Skeletal muscle tissue (tissue), 3 donors: ENCODE measurements at regions not wholly inside any gene's neighbourhood (a gene's known extent, or its start where the extent isn't known, plus 50 kb on each side); places are given as distances from the start of the nearest gene placed in this dataset.
"Not testable (repeated sequence)": the region's sequence is repeated elsewhere in the genome, so short reads cannot be mapped to it uniquely, and the experiment has no call there.

Experiments
- H3K27ac ChIP-seq: one replicate; pipeline ENCODE4 v1.7.0; 2013; ENCODE audit warnings: mild to moderate bottlenecking, low read depth, low read length, inconsistent platforms
- H3K27me3 ChIP-seq, 3 donors: one replicate each; pipeline ENCODE4 v1.7.0; 2013; ENCODE audit warnings: low read length in 3 of 3; ENCODE audit not compliant: control insufficient read depth in 3 of 3, insufficient read depth in 3 of 3
- H3K36me3 ChIP-seq, 3 donors: one replicate each; pipeline ENCODE4 v1.7.0; 2013; ENCODE audit warnings: low read length in 3 of 3; ENCODE audit not compliant: control insufficient read depth in 3 of 3, insufficient read depth in 3 of 3
- H3K4me1 ChIP-seq, 3 donors: one replicate each; pipeline ENCODE4 v1.7.0; 2013; ENCODE audit warnings: low read length in 3 of 3, mild to moderate bottlenecking in 3 of 3; ENCODE audit not compliant: control insufficient read depth in 3 of 3, insufficient read depth in 3 of 3
- H3K4me3 ChIP-seq, 3 donors: one replicate each; pipeline ENCODE4 v1.7.0; 2013; ENCODE audit warnings: low read length in 3 of 3
- H3K9ac ChIP-seq, 3 donors: one replicate each; pipeline ENCODE4 v1.7.0; 2013; ENCODE audit warnings: low read length in 3 of 3, mild to moderate bottlenecking in 3 of 3, moderate library complexity in 2 of 3, low read depth in 1 of 3
- H3K9me3 ChIP-seq, 3 donors: one replicate each; pipeline ENCODE4 v1.7.0; 2013; ENCODE audit warnings: low read length in 3 of 3; ENCODE audit not compliant: control insufficient read depth in 3 of 3
- donor health status: Osteomylitis.

GRCh38 chr9:106149956-106150355 is 455.6 kb downstream of the TMEM38B start:
- no peaks in the 10 kb centered on the region for H3K4me1 ChIP-seq

DNA sequence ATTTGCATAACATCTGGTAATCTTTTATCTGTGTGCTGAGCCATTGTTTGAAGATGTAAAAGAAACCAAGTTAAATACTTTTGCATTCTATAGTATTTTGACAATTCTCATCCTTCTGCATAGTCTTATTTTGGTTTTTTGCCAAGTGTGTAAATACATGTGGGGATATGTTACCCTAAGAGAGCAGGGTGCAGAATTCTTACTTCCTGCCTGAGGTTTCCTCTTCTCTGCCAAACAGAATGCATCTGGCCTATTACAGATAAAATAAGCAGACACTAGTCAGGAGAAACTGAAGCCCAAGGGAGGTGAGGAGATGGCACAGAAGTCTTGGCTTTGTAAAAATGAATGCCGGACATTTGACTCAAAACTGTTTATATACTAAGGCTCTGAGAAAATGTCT is 462.1 kb downstream of the TMEM38B start:
- Histone ChIP-seq H3K36me3 (no peaks in the 10 kb centered on the region), H3K4me1 (no peaks in the 10 kb centered on the region), H3K4me3 (no peak overlapping the region), H3K9ac (no peak overlapping the region), H3K9me3 (no peaks in the 10 kb centered on the region), H3K27ac (no peak overlapping the region), H3K27me3 (no peaks in the 10 kb centered on the region)

More at GRCh38 chr9:106149956-106150355, 455.6 kb downstream of the TMEM38B start:
- H3K36me3 ChIP-seq: no peaks in the 10 kb centered on the region
- H3K4me3 ChIP-seq: no peak overlapping the region
- no peak overlapping the region for H3K27ac ChIP-seq
- no peaks in the 10 kb centered on the region for H3K27me3 ChIP-seq
- no peak overlapping the region for H3K9ac ChIP-seq
- no peaks in the 10 kb centered on the region for H3K9me3 ChIP-seq

DNA sequence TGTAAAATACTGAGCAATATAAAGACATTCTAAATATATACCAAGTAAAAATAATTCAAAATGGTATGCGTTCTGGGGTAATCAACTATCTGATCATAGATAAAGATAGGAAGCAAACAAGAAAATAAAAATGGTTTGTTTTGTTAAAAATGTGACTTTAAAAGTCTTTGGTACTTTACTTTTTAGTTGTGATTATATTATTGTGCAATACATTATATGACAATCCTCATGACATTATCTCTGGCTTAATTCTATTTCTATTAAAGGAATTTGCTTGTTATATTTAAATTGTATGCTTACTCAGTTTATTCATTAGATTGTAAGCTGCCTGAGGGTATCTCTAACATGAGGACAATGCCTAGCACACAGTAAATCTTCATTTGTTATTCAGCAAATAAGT is 477.9 kb downstream of the TMEM38B start:
- no peaks in the 10 kb centered on the region for H3K27me3 ChIP-seq
- no peak overlapping the region for H3K9ac ChIP-seq
- no peaks in the 10 kb centered on the region for H3K36me3 ChIP-seq
- no peak overlapping the region for H3K27ac ChIP-seq
- H3K4me3 ChIP-seq: no peak overlapping the region
- H3K4me1 ChIP-seq: no peaks in the 10 kb centered on the region
- no peaks in the 10 kb centered on the region for H3K9me3 ChIP-seq

DNA sequence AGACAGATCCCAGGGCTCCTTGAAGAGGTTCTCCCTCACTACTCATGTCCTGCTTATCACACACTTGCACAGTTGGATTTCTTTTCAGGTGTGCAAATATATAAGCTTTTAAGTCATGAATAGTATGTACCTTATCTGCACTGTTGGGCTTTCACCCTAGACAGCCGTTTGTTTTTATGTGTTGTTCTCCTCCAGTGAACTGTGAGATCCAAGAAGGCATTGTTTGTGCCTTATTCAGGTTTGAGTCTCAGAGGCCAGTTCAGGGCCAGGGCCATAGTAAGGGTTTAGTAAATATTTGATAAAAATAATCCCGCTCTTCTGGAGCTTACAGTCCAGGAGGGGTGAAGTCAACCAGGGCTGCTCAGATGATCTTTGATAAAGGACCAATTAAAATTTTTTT is 480.0 kb downstream of the TMEM38B start:
- Histone ChIP-seq H3K27me3 (no peaks in the 10 kb centered on the region), H3K27ac (no peak overlapping the region), H3K4me3 (no peak overlapping the region), H3K4me1 (no peaks in the 10 kb centered on the region), H3K36me3 (no peaks in the 10 kb centered on the region), H3K9me3 (no peaks in the 10 kb centered on the region), H3K9ac (no peak overlapping the region)

GRCh38 chr9:106177216-106177615 is 482.9 kb downstream of the TMEM38B start:
- Histone ChIP-seq H3K9ac (no peak overlapping the region), H3K27ac (no peak overlapping the region), H3K9me3 (no peaks in the 10 kb centered on the region), H3K4me1 (no peaks in the 10 kb centered on the region), H3K36me3 (no peaks in the 10 kb centered on the region), H3K4me3 (no peak overlapping the region), H3K27me3 (no peaks in the 10 kb centered on the region)

- no peaks in the 10 kb centered on the region for H3K27me3 ChIP-seq
- no peak overlapping the region for H3K4me3 ChIP-seq
- no peak overlapping the region for H3K27ac ChIP-seq
- H3K9ac ChIP-seq: no peak overlapping the region
- no peaks in the 10 kb centered on the region for H3K36me3 ChIP-seq
- H3K9me3 ChIP-seq: no peaks in the 10 kb centered on the region
- H3K4me1 ChIP-seq: no peaks in the 10 kb centered on the region
Measured at GRCh38 chr9:106179191-106179590, 484.9 kb downstream of the TMEM38B start.

- not testable (repeated sequence) for H3K27ac ChIP-seq, H3K36me3 ChIP-seq, H3K27me3 ChIP-seq, H3K9me3 ChIP-seq, H3K4me3 ChIP-seq, H3K4me1 ChIP-seq, H3K9ac ChIP-seq
Measured at GRCh38 chr9:106203815-106204516, 509.6 kb downstream of the TMEM38B start.

- Histone ChIP-seq H3K4me1 (no peaks in the 10 kb centered on the region), H3K27ac (no peak overlapping the region), H3K36me3 (no peaks in the 10 kb centered on the region), H3K27me3 (no peaks in the 10 kb centered on the region), H3K4me3 (no peak overlapping the region), H3K9me3 (peaks cover 0 to 2% (median 0%) of the 10 kb centered on the region in 3 donors), H3K9ac (no peak overlapping the region)
Measured at GRCh38 chr9:106207298-106207697, 513.0 kb downstream of the TMEM38B start.

GRCh38 chr9:106218427-106218826 is 524.1 kb downstream of the TMEM38B start:
- H3K9me3 ChIP-seq: no peaks in the 10 kb centered on the region
- no peaks in the 10 kb centered on the region for H3K27me3 ChIP-seq
- H3K36me3 ChIP-seq: no peaks in the 10 kb centered on the region
- no peak overlapping the region for H3K4me3 ChIP-seq
- H3K4me1 ChIP-seq: no peaks in the 10 kb centered on the region
- no peak overlapping the region for H3K9ac ChIP-seq
- H3K27ac ChIP-seq: no peak overlapping the region

DNA sequence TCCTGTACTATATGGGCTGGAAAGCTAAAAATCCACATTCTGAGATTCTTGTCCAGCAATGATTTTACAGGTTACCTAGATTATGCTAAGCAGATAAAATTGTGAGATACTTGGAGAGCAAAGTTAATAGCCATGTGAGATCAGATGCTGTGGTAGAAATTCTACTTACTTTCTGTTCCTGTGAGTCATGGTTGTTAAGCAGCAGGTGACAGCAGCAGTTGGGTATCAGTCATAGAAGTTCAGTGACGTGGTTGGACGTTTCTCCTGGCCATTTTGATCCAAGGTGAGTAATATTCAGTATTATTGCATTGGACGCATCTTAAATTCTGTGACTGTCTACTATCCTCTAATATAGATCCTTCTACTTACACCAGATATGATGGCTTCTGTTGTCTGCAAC is 524.5 kb downstream of the TMEM38B start:
- Histone ChIP-seq H3K9me3 (no peaks in the 10 kb centered on the region), H3K4me1 (no peaks in the 10 kb centered on the region), H3K27ac (no peak overlapping the region), H3K9ac (no peak overlapping the region), H3K27me3 (no peaks in the 10 kb centered on the region), H3K36me3 (no peaks in the 10 kb centered on the region), H3K4me3 (no peak overlapping the region)
